B cell (primary cell): ENCODE measurements at regions not wholly inside any gene's neighbourhood (a gene's known extent, or its start where the extent isn't known, plus 50 kb on each side); places are given as distances from the start of the nearest gene placed in this dataset.

Experiments used
- EZH2 ChIP-seq: IDR thresholded peaks from 2 replicates; pipeline ENCODE4 v1.6.1; 2012; ENCODE audit warnings: borderline replicate concordance, low read depth, mild to moderate bottlenecking, moderate library complexity, low read length; ENCODE audit not compliant: insufficient read depth, poor library complexity, severe bottlenecking
- TF ChIP-seq, protein P1 (sequence below): fragments of 200-600 bp; IDR thresholded peaks from one replicate; pipeline ENCODE4 v1.8.0; 2022; ENCODE audit warnings: antibody characterized with exemption, mild to moderate bottlenecking

- TF ChIP-seq, protein P1, sequence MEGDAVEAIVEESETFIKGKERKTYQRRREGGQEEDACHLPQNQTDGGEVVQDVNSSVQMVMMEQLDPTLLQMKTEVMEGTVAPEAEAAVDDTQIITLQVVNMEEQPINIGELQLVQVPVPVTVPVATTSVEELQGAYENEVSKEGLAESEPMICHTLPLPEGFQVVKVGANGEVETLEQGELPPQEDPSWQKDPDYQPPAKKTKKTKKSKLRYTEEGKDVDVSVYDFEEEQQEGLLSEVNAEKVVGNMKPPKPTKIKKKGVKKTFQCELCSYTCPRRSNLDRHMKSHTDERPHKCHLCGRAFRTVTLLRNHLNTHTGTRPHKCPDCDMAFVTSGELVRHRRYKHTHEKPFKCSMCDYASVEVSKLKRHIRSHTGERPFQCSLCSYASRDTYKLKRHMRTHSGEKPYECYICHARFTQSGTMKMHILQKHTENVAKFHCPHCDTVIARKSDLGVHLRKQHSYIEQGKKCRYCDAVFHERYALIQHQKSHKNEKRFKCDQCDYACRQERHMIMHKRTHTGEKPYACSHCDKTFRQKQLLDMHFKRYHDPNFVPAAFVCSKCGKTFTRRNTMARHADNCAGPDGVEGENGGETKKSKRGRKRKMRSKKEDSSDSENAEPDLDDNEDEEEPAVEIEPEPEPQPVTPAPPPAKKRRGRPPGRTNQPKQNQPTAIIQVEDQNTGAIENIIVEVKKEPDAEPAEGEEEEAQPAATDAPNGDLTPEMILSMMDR, result no peak
- no peak for TF ChIP-seq EZH2
Observed at GRCh38 chr10:6953271-6953801, 373.3 kb upstream of the PRKCQ start.
